OCI-LY7 (cell line): ENCODE measurements at regions not wholly inside any gene's neighbourhood (a gene's known extent, or its start where the extent isn't known, plus 50 kb on each side); places are given as distances from the start of the nearest gene placed in this dataset.

ENCODE experiments used
- BruUV-seq: library from RNA; stranded (reverse); fragments of 400-500 nt; replicated peaks from 2 replicates; lab custom pipeline; 2021; lab: Mats Ljungman, UMichigan
- CTCF ChIA-PET: fragments of 300-600 bp; sonication (Branson Sonifier 250); formaldehyde crosslinking; loops from one replicate; lab custom pipeline; 2022; ENCODE audit warnings: antibody characterized with exemption; ENCODE audit not compliant: unreplicated experiment; lab: Charles Lee
- POLR2A ChIA-PET: fragments of 300-600 bp; sonication (Branson Sonifier 250); formaldehyde crosslinking; loops from one replicate; lab custom pipeline; 2022; ENCODE audit warnings: antibody characterized with exemption; lab: Charles Lee
- DNase-seq: peaks from one replicate; pipeline ENCODE4 v3.0.0-alpha.2; 2015; ENCODE audit warnings: low spot score
- H2AFZ ChIP-seq: fragments of 200-600 bp; sonication (generic), shearing (Covaris generic); 2 replicates; pipeline ENCODE4 v1.6.1; 2014; ENCODE audit warnings: mild to moderate bottlenecking, antibody characterized with exemption, low read length, moderate library complexity
- H3K27ac ChIP-seq: fragments of 200-600 bp; sonication (generic); 2 replicates; pipeline ENCODE4 v1.5.1; 2014; ENCODE audit warnings: mixed run types, low read depth, mild to moderate bottlenecking, moderate library complexity, low read length, inconsistent platforms; ENCODE audit not compliant: poor library complexity, severe bottlenecking
- H3K36me3 ChIP-seq: fragments of 200-600 bp; sonication (generic); 2 replicates; pipeline ENCODE4 v1.6.1; 2014; ENCODE audit warnings: mild to moderate bottlenecking, antibody characterized with exemption, low read length, moderate library complexity, mixed read lengths; ENCODE audit not compliant: insufficient read depth
- H3K4me1 ChIP-seq: fragments of 200-600 bp; sonication (generic); 2 replicates; pipeline ENCODE4 v1.5.1; 2014; ENCODE audit warnings: mild to moderate bottlenecking, low read length; ENCODE audit not compliant: insufficient read depth, poor library complexity, severe bottlenecking
- H3K4me2 ChIP-seq: fragments of 200-600 bp; sonication (generic); 2 replicates; pipeline ENCODE4 v1.6.1; 2014; ENCODE audit warnings: mild to moderate bottlenecking, low read length
- H3K4me3 ChIP-seq: fragments of 200-600 bp; sonication (generic); 2 replicates; pipeline ENCODE4 v1.5.1; 2014; ENCODE audit warnings: mild to moderate bottlenecking, low read depth, low read length; ENCODE audit not compliant: poor library complexity, severe bottlenecking
- H3K79me2 ChIP-seq: fragments of 200-600 bp; sonication (generic); 2 replicates; pipeline ENCODE4 v1.6.1; 2016; ENCODE audit warnings: low read depth, mild to moderate bottlenecking, low read length, moderate library complexity, mixed read lengths; ENCODE audit not compliant: insufficient read depth
- H3K9me2 ChIP-seq: fragments of 200-600 bp; sonication (generic); 2 replicates; pipeline ENCODE4 v1.6.1; 2016; ENCODE audit warnings: mild to moderate bottlenecking, low read length, mixed read lengths; ENCODE audit not compliant: insufficient read depth
- H3K9me3 ChIP-seq: fragments of 200-600 bp; sonication (generic); 2 replicates; pipeline ENCODE4 v1.6.1; 2014; ENCODE audit warnings: mild to moderate bottlenecking, mixed run types, low read length, mixed read lengths
- H4K20me1 ChIP-seq: fragments of 200-600 bp; sonication (generic); 2 replicates; pipeline ENCODE4 v1.6.1; 2014; ENCODE audit warnings: mild to moderate bottlenecking, antibody characterized with exemption, low read length, moderate library complexity, mixed read lengths; ENCODE audit not compliant: insufficient read depth
- CTCF ChIP-seq: fragments of 200-600 bp; sonication (generic); conservative IDR thresholded peaks from 2 replicates; pipeline ENCODE4 v1.5.1; 2014; ENCODE audit warnings: mild to moderate bottlenecking, antibody characterized with exemption, low read length, moderate library complexity, mixed read lengths
- EZH2phosphoT487 ChIP-seq: fragments of 200-600 bp; sonication (generic); IDR thresholded peaks from 2 replicates; pipeline ENCODE4 v1.6.1; 2018; ENCODE audit warnings: low read depth, borderline replicate concordance, mild to moderate bottlenecking, mixed run types, antibody characterized with exemption, low read length, moderate library complexity, mixed read lengths
- intact Hi-C: fragments of 100-400 bp; cut with micrococcal nuclease; formaldehyde crosslinking; loops from one replicate; pipeline ENCODE4 v1.10.0; 2022; ENCODE audit not compliant: unreplicated experiment

- Histone ChIP-seq H2AFZ (no peak overlapping the region), H3K9me2 (no peaks in the 10 kb centered on the region), H3K36me3 (no peaks in the 10 kb centered on the region), H3K9me3 (no peaks in the 10 kb centered on the region), H3K79me2 (no peaks in the 10 kb centered on the region), H3K4me2 (no peak overlapping the region), H3K4me3 (no peak overlapping the region), H3K4me1 (no peaks in the 10 kb centered on the region), H4K20me1 (no peaks in the 10 kb centered on the region), H3K27ac (no peak overlapping the region)
- DNase-seq, result no peak
- POLR2A ChIA-PET, result no interaction called here
- intact Hi-C loops, result no loop called here
- no TSS peak for BruUV-seq
- no peak for TF ChIP-seq CTCF
- TF ChIP-seq EZH2phosphoT487, result no peak
- CTCF ChIA-PET, result no interaction called here
These were observed 248.9 kb downstream of the TJP1 start for GRCh38 chr15:29573197-29573838.

- H3K36me3 ChIP-seq, result no peaks in the 10 kb centered on the region
- H4K20me1 ChIP-seq, result no peaks in the 10 kb centered on the region
- CTCF ChIA-PET, result interaction anchor here (0.5 kb wide), 1 partner anchor 51 kb away, joined by 3 read pairs; no protein-coding TSS in a partner anchor
- DNase-seq, result no peak
- no peak for TF ChIP-seq CTCF
- no peak for TF ChIP-seq EZH2phosphoT487
- intact Hi-C loops, result no loop called here
- H3K27ac ChIP-seq, result no peak overlapping the region
- H2AFZ ChIP-seq, result no peak overlapping the region
- H3K4me3 ChIP-seq, result no peak overlapping the region
- no peak overlapping the region for H3K4me2 ChIP-seq
- H3K79me2 ChIP-seq, result no peaks in the 10 kb centered on the region
- no TSS peak for BruUV-seq
- POLR2A ChIA-PET, result no interaction called here
- H3K9me3 ChIP-seq, result no peaks in the 10 kb centered on the region
- no peaks in the 10 kb centered on the region for H3K4me1 ChIP-seq
- no peaks in the 10 kb centered on the region for H3K9me2 ChIP-seq
These were observed 250.4 kb downstream of the TJP1 start for GRCh38 chr15:29571792-29572431.
